Smooth muscle cell of the brain vasculature (primary cell): ENCODE measurements at regions not wholly inside any gene's neighbourhood (a gene's known extent, or its start where the extent isn't known, plus 50 kb on each side); places are given as distances from the start of the nearest gene placed in this dataset.

ENCODE experiments used
- DNase-seq: peaks from one replicate; pipeline ENCODE4 v3.0.0-alpha.2; 2012; ENCODE audit warnings: low read depth, low spot score

DNA sequence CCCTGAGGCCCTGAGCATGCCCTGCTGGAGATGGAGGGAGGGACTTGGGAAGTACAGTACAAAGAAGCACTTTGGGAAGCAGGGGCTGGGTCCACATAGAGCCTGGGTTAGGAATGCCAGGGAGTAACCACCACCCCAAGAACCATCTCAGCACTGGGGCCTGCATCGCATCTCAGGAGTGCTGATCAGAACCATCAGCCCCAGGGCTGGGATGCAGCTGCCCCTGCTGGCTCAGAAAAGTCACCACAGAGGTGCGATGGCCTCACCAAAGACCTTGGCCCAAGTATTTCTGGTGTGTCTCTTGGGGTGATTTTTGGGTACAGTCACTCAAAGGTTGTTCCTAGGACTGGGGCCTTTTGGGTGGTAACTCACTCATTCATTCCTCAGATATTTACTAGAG is 236.8 kb upstream of the MVB12B start:
- no peak for DNase-seq

DNA sequence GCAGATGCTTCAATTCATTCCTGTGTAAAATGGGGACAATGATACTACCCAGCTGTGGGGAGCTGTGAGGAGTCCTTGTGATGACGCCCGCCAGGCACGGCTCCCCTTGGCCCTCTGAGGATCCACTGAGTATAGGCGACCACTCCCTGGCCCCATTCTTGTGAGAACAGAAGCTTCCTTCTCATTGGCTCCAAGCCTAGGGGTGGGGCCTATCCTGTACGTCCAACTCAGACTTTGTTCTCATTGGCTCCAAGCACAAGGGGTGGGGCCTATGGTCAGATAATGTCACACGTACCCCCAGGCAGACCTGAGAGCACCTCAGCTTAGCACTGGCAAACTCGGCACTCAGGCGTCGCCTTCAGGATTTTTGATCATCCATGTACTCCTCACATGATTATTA is 232.9 kb upstream of the MVB12B start:
- DNase-seq = no peak

- DNase-seq = no peak
Measured at GRCh38 chr9:126095546-126096190, 231.0 kb upstream of the MVB12B start.

- no peak for DNase-seq
Measured at GRCh38 chr9:126096340-126096739, 230.3 kb upstream of the MVB12B start.

GRCh38 chr9:126097679-126098078 is 228.9 kb upstream of the MVB12B start:
- no peak for DNase-seq

DNA sequence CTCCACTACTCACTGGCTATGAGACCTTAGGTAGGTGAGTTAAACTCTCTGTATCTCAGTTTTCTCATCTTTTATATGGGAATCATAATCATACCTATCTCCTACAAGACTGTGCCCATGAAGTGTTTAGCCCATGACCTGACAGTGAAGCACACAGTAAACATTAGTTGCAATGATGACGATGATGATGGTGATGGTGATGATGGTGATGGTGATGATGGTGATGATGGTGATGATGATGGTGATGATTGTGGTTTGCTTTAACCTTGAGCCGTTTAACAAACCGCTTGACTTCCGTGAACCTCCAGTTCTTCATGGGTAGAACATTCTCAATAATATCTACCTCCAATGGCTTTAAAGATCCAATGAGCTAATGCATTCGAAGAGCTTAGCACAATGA is 220.2 kb upstream of the MVB12B start:
- DNase-seq = no peak

GRCh38 chr9:126107693-126108092 is 218.9 kb upstream of the MVB12B start:
- DNase-seq = no peak

DNA sequence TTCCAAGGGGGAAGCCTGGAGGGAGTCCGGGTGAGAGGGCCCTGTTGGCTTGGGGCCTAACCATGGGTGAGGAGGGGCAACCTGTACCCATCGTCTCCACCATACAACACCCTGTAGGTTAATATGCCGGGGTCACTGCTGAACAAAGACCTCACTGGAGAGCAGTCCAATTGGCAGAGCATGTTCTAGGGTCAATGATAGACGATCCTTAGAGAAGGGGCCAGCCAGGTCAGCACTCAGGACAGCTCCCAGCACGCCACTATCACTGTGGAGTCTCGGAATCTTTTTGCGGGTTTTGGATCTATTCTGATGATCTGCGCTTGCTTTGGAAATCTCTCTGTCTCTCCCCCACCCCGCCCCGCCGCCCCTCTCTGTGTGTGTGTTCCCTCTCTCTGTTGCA is 218.4 kb upstream of the MVB12B start:
- DNase-seq = no peak

- no peak for DNase-seq
Measured at GRCh38 chr9:126109575-126109974, 217.1 kb upstream of the MVB12B start.

DNA sequence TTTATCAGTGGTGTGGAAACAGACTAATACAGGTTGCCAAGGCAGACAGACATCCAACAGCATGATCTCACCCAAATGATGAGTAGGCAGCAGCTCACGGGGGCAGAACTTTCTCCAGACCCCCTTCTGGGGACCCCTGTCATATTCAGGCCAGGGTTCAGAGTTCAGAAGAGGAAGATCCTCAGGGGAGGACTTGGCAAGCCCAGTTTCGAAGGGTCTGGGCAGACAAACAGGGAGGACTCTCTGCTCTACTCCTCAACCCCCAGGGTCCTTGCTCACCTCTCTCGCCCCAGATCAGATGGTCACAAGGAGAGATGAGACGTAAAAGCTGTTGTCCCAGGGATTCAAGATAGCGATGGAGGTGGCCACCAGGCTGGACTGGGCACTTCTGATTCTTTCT is 215.1 kb upstream of the MVB12B start:
- DNase-seq = no peak

DNA sequence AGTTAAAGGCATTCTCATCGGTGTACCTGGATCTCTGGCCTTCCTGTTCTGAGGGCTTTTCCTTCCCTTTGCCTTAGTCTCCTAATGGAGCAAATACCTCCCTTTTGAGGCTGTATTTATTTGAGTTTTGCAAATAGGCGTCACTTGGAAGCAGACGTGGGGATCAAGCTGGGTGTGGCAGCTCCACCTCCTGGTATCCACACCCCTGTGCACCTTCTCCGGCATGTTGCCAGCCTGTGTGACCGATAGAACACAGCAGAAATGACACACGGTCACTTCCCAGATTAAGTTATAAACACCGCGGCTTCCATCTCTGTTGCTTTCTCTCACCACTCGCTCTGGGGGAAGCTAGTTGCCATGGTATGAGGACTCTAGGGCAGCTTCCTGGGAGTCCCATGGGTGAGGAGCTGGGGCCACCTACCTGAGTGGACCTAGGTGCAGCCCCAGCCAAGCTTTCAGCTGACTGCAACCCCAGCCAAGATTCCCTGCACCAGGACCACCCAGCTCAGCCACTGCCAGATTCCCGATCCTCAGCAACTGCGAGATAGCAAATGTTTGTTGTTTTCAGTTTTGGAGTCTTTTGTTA is 214.4 kb upstream of the MVB12B start:
- no peak for DNase-seq

DNA sequence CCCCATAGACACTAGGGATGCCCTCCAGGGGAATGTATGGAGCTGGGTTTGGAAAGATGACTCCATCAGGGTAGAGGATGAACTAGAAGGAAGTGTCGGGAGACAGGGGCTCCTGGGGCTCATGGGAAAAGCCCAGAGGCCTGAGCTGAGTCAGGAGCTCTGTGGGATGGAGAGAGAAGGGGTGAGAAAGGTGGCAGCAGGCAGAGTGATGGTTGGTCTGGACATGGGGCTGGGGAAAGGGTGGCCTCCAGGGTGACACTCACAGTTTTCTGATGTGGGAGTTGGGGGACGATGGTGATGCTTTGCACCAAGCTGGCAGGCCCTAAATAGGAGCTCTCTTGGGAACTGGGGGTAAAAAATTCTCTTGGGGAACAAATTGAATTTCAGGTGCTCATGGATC is 213.5 kb upstream of the MVB12B start:
- no peak for DNase-seq

DNA sequence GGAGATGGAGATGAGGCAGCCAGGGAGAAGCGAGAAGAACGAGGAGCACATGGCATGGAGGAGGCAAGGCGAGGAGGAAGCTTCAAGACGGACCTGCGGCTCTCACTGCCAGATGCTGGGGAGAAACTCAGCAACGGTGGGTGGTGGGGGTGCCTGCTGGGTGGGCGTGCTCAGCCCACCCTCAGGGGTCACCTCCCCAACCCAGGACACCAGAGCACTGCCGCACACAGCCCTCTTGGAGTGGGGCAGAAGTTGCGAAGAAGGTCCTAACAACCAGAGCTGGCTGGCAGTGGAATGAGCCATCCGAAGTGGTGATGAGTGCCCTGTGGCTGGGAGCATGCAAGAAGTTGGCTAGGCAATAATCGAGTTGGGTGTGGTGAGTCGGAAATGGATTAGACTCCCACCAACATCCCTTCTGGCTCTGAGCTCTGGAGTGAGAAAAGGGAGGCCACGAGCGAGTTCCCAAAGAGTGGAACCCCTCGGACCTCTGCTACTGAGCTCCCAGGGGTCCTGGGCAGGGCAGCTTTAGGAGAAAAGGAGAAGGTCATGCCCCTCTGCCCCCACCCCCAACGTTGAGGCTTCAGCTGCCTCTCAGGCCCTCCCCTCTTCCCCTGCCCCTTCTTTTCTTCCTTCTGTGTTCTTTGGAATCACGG is 212.7 kb upstream of the MVB12B start:
- DNase-seq = no peak

- DNase-seq = no peak
Measured at GRCh38 chr9:126114409-126114760, 212.2 kb upstream of the MVB12B start.

- no peak for DNase-seq
Measured at GRCh38 chr9:126114850-126115460, 211.7 kb upstream of the MVB12B start.

DNA sequence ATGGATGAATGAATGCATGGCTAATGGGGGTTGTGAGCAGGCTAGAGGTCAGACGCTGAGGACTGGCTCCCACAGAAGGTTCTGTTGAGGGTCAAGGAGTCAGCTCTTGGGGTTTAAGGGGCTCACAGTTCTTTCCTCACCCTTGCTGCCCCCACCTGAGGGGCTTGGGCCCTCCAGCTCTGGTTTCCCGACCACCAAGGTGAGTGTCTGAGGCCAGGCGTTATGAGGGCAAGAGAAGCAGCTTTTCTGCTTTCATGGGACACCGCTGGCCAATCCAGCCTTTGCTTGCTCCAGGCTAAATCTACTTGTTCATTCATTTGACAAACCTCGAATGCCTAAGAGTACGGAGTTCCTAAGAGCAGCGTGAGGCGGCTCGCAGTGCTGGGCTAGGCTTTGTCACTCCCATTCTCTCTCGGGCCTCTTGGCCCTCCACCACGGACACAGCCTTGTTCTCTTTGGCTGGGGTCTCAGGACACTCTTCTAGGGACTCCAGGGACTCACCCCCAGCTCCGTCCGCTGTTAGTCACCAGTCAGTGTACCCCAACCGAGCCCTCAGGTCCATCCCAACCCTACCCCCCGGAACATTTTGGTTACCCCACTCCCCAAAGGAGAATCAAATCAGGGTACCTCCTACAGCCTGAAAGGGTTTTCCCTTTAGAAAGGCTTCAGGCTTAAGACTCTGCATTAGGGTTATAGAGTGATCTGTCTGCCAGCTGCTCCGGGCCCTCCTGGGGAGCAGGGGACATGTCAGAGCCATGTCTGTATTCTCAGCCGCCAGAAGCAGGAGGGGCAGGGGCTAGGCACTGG is 210.1 kb upstream of the MVB12B start:
- DNase-seq = no peak

DNA sequence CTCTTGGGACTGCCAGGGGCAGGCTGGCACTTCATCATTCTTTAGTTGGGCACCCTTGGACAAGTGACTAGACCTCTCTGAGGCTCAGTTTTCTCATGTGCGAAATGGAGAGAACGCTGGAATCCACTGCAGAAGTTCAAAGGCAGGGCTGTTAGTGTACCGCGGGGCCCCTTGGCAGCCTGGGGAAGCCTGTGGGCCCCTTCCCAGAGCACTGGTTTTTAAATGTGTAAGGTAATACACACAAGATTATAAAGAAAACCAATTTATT is 209.5 kb upstream of the MVB12B start:
- DNase-seq = no peak

GRCh38 chr9:126117631-126118030 is 209.0 kb upstream of the MVB12B start:
- no peak for DNase-seq

GRCh38 chr9:126119731-126120130 is 206.9 kb upstream of the MVB12B start:
- no peak for DNase-seq

DNA sequence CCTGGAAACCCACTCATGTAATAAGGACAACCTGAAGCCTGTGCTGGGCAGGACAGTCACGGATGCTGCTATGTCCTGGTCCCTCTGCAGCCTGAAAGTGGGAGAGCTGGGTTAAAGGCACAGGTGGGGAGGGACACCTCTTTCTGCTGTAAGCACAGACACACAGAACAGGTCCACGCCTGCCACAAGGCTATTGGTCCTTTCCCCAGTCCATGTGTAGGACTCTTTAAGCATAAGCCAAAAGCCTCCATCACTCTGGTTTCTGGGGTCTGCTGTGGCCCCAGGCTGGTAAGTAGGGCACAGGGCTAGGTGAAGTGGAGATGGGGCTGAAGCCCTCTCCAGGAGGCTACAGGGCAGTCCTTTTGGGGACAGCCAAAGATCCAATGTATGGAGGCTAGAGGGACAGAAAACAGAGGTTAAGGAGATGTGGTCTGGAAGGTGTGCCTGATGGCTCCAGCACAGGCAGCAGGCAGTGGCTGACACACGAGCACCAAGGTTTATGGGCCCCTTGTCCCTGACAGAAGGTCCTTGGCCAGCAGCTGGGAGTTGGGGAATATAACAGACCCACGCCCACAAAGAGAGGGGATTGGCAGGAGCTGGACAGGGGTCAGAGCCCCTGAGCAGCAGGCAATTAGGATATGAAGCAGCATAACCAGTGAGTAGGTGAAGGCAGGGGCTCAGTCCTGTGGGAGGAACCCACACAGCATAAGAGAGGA is 203.6 kb upstream of the MVB12B start:
- no peak for DNase-seq

DNA sequence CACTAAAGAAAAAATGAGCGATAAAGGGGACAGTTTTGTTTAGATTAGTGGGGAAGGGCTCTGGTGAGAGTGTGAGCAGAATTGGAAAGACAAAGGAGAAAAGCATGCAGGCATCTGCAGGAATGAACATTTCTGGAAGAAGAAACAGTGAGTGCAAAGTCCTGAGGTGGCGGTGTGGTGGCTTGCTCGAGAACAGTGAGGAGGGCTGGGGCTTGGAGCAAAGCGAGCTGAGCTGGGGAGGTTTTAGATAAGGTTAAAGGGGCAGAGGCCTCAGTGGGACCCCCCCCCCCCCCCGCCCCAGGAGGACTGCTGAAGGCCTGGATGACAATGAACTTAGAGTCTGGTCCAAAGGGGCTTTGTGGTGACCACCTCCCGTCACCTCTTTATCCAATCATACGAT is 202.7 kb upstream of the MVB12B start:
- DNase-seq = no peak

- DNase-seq = no peak
Measured at GRCh38 chr9:126125177-126125576, 201.5 kb upstream of the MVB12B start.
